ENCODE measurements at regions not wholly inside any gene's neighbourhood (a gene's known extent, or its start where the extent isn't known, plus 50 kb on each side); places are given as distances from the start of the nearest gene placed in this dataset.

DNA sequence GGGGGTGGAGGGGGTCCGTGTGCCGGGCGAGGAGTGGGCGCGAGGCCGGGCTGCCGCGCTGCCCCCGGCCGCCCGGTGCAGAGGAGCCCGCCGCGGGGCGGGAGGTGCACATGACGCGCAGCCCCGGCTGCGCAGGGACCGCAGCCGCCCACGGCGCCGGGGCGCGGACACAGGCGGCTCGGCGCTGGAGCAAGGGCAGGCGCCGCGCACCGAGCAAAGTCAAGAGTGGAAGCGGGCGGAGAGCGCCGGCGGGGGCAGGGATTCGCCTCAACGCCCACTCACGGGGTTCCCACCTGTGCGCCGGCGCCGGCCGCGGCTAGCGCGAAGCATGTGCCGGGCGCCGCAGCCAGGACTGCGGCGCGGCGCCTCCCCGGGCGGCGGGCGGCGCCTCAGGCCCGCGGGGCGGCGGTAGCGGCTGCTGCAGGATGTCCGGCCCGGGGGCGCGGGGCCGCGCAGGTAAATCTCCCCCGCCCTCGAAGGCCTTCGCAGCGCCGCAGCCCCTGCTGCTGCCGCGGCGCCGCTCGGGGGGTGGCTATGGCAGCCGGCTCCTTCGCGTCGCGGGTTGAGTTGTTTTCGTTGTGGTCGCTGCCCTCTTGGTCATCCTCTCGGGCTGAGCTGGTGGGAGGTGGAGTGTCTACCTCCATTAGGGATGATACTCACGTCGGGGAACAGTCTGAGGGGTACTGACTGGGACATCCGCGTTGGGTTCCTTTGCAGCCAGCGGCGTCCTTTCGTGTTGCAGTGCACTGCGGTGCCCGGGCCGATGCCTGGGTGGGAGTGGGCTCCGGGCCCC is 216.3 kb upstream of the DTNA start:
- in situ Hi-C loops (cut with MboI; ENCODE audit: low sequenced_read_pairs, unreplicated experiment) = no loop called here
- TF ChIP-seq, protein P1, sequence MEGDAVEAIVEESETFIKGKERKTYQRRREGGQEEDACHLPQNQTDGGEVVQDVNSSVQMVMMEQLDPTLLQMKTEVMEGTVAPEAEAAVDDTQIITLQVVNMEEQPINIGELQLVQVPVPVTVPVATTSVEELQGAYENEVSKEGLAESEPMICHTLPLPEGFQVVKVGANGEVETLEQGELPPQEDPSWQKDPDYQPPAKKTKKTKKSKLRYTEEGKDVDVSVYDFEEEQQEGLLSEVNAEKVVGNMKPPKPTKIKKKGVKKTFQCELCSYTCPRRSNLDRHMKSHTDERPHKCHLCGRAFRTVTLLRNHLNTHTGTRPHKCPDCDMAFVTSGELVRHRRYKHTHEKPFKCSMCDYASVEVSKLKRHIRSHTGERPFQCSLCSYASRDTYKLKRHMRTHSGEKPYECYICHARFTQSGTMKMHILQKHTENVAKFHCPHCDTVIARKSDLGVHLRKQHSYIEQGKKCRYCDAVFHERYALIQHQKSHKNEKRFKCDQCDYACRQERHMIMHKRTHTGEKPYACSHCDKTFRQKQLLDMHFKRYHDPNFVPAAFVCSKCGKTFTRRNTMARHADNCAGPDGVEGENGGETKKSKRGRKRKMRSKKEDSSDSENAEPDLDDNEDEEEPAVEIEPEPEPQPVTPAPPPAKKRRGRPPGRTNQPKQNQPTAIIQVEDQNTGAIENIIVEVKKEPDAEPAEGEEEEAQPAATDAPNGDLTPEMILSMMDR (IDR thresholded peaks at IDR 0.05; ENCODE audit: borderline replicate concordance, control extremely low read depth, extremely low read depth, insufficient read depth, missing control alignments) = no peak
- DNase-seq (ENCODE audit: low spot score) = peak; percentile 59

DNA sequence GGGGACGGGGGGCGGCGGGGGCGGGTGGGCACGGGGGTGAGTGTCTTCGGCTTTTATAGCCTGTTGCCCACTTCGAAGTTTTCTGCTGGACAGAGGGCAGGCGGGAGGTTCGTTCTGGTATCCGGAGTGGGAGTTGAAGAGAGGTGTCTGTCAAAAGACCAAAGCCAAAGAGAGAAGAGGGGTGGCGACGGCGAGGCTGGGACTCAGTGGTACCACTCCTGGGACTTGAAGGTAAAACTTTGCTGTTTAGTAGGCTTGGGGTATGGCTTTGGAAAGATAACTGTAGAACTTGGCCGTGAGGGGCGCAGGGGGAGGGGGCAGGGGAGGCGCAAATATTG is 215.8 kb upstream of the DTNA start:
- DNase-seq (ENCODE audit: low spot score) = no peak
- TF ChIP-seq, protein P1 (IDR thresholded peaks at IDR 0.05; ENCODE audit: borderline replicate concordance, control extremely low read depth, extremely low read depth, insufficient read depth, missing control alignments) = no peak
- in situ Hi-C loops (cut with MboI; ENCODE audit: low sequenced_read_pairs, unreplicated experiment) = no loop called here

DNA sequence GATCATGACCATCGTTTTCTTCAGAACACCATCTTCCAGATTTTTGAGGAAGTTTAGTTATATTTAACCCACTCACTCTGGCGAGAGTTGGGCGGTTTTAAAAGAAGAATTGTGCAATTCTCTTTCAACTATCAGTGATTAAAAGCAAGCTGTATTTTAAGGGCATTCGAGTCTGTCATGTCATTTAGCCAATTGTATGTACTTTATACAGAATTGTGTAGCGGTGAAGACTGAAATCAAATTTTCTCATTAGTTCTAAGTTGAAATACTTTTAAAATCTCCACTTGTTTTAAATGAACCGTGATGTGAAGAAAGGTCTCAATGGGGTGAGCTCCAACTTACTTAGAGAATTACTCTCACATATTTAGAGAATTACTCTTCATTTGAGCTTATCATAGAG is 214.6 kb upstream of the DTNA start:
- in situ Hi-C loops (cut with MboI; ENCODE audit: low sequenced_read_pairs, unreplicated experiment) = no loop called here
- TF ChIP-seq, protein P1 (IDR thresholded peaks at IDR 0.05; ENCODE audit: borderline replicate concordance, control extremely low read depth, extremely low read depth, insufficient read depth, missing control alignments) = no peak
- no peak for DNase-seq (ENCODE audit: low spot score)

DNA sequence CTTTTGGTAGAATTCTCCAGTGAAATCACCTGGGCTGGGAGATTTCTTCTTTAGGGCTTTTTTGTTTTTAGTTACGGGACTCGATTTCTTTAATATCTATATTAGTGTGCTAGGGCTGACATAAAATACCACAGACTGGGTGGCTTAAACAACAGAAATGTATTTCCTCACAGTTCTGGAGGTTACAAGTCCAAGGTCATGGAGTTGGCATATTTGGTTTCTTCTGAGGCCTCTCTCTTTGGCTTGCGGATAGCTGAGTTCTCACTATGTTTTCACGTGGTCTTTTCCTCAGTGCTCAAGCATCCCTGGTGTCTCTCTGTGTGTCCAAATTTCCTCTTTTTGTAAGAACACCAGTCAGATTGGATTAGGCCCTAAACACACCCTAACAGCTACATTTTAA is 208.5 kb upstream of the DTNA start:
- DNase-seq (ENCODE audit: low spot score) = no peak
- in situ Hi-C loops (cut with MboI; ENCODE audit: low sequenced_read_pairs, unreplicated experiment) = no loop called here
- TF ChIP-seq, protein P1 (IDR thresholded peaks at IDR 0.05; ENCODE audit: borderline replicate concordance, control extremely low read depth, extremely low read depth, insufficient read depth, missing control alignments) = no peak

DNA sequence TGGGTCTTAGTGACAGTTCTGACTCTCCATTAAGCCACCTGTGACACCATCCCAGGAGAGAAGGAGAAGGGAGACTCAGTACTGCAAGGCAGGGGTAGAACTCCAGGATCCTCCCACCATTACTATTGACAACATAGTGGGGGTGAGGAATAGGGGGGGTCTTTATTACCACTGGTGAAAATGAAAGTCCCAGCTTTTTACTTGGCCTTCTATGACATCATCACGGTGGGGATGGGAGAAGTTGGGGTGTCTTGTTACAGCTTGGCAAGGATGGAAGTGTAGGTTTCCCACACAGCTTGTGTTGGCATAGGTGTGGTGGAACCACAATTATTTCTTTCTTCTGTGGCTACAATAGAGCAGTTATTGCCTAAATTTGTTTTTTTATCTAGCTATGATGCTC is 203.9 kb upstream of the DTNA start:
- no peak for DNase-seq (ENCODE audit: low spot score)
- in situ Hi-C loops (cut with MboI; ENCODE audit: low sequenced_read_pairs, unreplicated experiment) = no loop called here
- TF ChIP-seq, protein P1 (IDR thresholded peaks at IDR 0.05; ENCODE audit: borderline replicate concordance, control extremely low read depth, extremely low read depth, insufficient read depth, missing control alignments) = no peak

DNA sequence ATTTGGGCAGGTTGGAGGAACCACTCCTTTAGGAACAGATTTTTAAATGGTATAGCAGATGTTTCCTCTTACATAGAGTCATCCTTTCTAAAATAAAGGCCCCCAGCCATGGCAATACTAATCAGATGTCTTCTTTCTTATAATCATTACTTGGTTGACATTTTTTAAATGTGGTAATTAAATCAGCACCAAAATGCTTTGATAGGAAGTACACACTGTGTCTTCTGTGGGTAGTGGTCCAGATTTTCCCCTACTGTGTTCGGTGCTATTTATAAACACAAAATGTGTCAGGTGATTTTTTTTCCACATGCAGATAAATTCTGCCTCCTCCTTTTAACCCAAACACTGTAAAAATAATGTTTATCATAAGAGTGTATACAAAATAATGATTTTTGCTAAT is 200.9 kb upstream of the DTNA start:
- no peak for DNase-seq (ENCODE audit: low spot score)
- in situ Hi-C loops (cut with MboI; ENCODE audit: low sequenced_read_pairs, unreplicated experiment) = no loop called here
- TF ChIP-seq, protein P1 (IDR thresholded peaks at IDR 0.05; ENCODE audit: borderline replicate concordance, control extremely low read depth, extremely low read depth, insufficient read depth, missing control alignments) = no peak
